Thyroid gland (tissue), 4 donors: ENCODE measurements at regions not wholly inside any gene's neighbourhood (a gene's known extent, or its start where the extent isn't known, plus 50 kb on each side); places are given as distances from the start of the nearest gene placed in this dataset.

Source experiments
- CTCF ChIP-seq, 6 experiments: fragments of 200-600 bp in 3 of 6; fragments of 450-650 bp in 3 of 6; sonication (generic) in 3 of 6; IDR thresholded peaks; one replicate each; pipeline ENCODE4 v1.5.1; 2016 to 2019; ENCODE audit warnings: antibody characterized with exemption in 6 of 6, mild to moderate bottlenecking in 2 of 6, inconsistent platforms in 1 of 6, moderate library complexity in 1 of 6
- POLR2A ChIP-seq, 2 donors: fragments of 450-650 bp; IDR thresholded peaks; one replicate each; pipeline ENCODE4 v1.6.1; 2017; ENCODE audit warnings: antibody characterized with exemption in 2 of 2, mild to moderate bottlenecking in 2 of 2, moderate library complexity in 1 of 2

- no peak for TF ChIP-seq CTCF (IDR thresholded peaks at IDR 0.05)
- TF ChIP-seq POLR2A (IDR thresholded peaks at IDR 0.05): no peak
Observed at GRCh38 chr10:124182088-124182541, 88.7 kb upstream of the CHST15 start.
